MCF 10A (cell line): ENCODE measurements at regions not wholly inside any gene's neighbourhood (a gene's known extent, or its start where the extent isn't known, plus 50 kb on each side); places are given as distances from the start of the nearest gene placed in this dataset.

Experiments used
- BruUV-seq: library from RNA; stranded (reverse); fragments of 400-500 nt; replicated peaks from 2 replicates; lab custom pipeline; 2021; lab: Mats Ljungman, UMichigan
- CTCF ChIA-PET: fragments of 300-600 bp; sonication (Branson Sonifier 250); formaldehyde crosslinking; extraction: SDS; loops from one replicate; lab custom pipeline; 2021; ENCODE audit warnings: antibody characterized with exemption, inconsistent platforms; lab: Yijun Ruan, JAX
- POLR2A ChIA-PET: fragments of 300-600, 350-650 bp; sonication (Branson Sonifier 250); formaldehyde crosslinking; extraction: SDS; loops from one replicate; lab custom pipeline; 2020; ENCODE audit warnings: antibody characterized with exemption, inconsistent platforms; lab: Yijun Ruan, JAX
- DNase-seq: peaks from one replicate; pipeline ENCODE4 v3.0.0-alpha.2; 2018; ENCODE audit not compliant: unreplicated experiment
- H3K27ac Mint-ChIP-seq: one replicate; pipeline ENCODE4 v1.8.0; 2022; ENCODE audit warnings: mild to moderate bottlenecking, low read depth, mixed read lengths; ENCODE audit not compliant: unreplicated experiment
- H3K27me3 Mint-ChIP-seq: one replicate; pipeline ENCODE4 v1.8.0; 2022; ENCODE audit warnings: mixed read lengths; ENCODE audit not compliant: insufficient read depth, unreplicated experiment
- H3K36me3 Mint-ChIP-seq: one replicate; pipeline ENCODE4 v1.8.0; 2022; ENCODE audit warnings: mild to moderate bottlenecking, moderate library complexity, mixed read lengths; ENCODE audit not compliant: insufficient read depth, unreplicated experiment
- H3K4me1 Mint-ChIP-seq: one replicate; pipeline ENCODE4 v1.8.0; 2022; ENCODE audit warnings: mixed read lengths; ENCODE audit not compliant: insufficient read depth, unreplicated experiment
- H3K4me3 Mint-ChIP-seq: one replicate; pipeline ENCODE4 v1.8.0; 2022; ENCODE audit warnings: mild to moderate bottlenecking, moderate library complexity, mixed read lengths; ENCODE audit not compliant: unreplicated experiment
- H3K9me3 Mint-ChIP-seq: one replicate; pipeline ENCODE4 v1.8.0; 2022; ENCODE audit warnings: mixed read lengths; ENCODE audit not compliant: unreplicated experiment
- intact Hi-C: fragments of 100-400 bp; cut with micrococcal nuclease; formaldehyde crosslinking; loops from 2 replicates; pipeline ENCODE4 v1.14.1; 2022
- TF ChIP-seq, protein P1 (sequence below): fragments of 200-600 bp; IDR thresholded peaks from one replicate; pipeline ENCODE4 v1.8.0; 2022; ENCODE audit warnings: antibody characterized with exemption, mild to moderate bottlenecking; ENCODE audit not compliant: unreplicated experiment

DNA sequence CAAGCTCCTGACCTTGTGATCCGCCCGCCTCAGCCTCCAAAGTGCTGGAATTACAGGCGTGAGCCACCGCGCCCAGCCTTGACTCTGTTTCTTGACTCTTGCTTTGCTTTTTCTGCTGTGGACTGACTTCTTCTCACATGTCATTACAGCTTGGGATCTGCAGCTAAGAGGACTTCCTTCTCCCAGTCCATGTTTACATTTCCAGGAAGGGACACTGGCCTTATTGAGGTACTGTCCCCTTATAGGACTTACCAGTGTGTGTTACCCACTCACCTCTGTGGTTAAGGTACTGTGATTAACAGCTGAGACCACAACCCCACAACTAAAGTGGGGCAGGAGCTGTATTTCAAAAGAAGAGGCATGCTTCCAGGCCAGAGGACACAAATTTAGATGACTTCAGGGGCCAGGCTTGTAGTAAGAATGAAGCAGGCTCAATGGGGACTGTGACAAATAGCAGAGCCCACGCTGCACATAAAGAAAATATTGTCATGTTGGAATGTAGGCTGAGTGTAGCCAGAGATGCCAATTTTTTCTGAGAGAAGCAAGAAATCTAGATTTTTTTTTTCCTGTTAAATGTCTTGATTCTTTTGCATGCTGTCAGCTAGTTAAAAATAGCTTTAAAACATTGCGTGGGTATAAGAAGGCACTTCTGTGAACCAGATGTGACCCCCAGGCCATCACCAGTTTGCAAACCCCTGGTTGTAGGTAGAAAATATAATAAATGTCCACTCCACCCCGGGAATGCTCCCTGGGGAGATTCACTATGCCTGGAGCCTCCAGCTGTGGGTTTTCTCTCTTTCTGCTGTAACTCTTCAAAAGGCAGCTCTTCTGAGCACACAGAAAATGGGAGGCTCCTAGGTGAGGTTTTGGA, 75.0 kb downstream of the PTPDC1 start:
- Mint-ChIP-seq H3K27ac (no peak overlapping the region), H3K4me1 (peaks cover 17% of the 10 kb centered on the region), H3K36me3 (no peaks in the 10 kb centered on the region), H3K9me3 (peaks cover 4% of the 10 kb centered on the region), H3K4me3 (no peak overlapping the region), H3K27me3 (no peaks in the 10 kb centered on the region)
- no peak for DNase-seq
- ChIA-PET CTCF (interaction anchor here (0.5 to 2.9 kb wide), 2 partner anchors 93 to 1214 kb away, joined by 3 to 9 read pairs; no protein-coding TSS in a partner anchor), POLR2A (interaction anchor here (0.9 to 9.4 kb wide), 5 partner anchors 9 to 62 kb away, joined by 3 to 196 read pairs (median 23); no protein-coding TSS in a partner anchor)
- no TSS peak for BruUV-seq
- intact Hi-C loops: no loop called here
- TF ChIP-seq, protein P1, sequence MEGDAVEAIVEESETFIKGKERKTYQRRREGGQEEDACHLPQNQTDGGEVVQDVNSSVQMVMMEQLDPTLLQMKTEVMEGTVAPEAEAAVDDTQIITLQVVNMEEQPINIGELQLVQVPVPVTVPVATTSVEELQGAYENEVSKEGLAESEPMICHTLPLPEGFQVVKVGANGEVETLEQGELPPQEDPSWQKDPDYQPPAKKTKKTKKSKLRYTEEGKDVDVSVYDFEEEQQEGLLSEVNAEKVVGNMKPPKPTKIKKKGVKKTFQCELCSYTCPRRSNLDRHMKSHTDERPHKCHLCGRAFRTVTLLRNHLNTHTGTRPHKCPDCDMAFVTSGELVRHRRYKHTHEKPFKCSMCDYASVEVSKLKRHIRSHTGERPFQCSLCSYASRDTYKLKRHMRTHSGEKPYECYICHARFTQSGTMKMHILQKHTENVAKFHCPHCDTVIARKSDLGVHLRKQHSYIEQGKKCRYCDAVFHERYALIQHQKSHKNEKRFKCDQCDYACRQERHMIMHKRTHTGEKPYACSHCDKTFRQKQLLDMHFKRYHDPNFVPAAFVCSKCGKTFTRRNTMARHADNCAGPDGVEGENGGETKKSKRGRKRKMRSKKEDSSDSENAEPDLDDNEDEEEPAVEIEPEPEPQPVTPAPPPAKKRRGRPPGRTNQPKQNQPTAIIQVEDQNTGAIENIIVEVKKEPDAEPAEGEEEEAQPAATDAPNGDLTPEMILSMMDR: no peak

DNA sequence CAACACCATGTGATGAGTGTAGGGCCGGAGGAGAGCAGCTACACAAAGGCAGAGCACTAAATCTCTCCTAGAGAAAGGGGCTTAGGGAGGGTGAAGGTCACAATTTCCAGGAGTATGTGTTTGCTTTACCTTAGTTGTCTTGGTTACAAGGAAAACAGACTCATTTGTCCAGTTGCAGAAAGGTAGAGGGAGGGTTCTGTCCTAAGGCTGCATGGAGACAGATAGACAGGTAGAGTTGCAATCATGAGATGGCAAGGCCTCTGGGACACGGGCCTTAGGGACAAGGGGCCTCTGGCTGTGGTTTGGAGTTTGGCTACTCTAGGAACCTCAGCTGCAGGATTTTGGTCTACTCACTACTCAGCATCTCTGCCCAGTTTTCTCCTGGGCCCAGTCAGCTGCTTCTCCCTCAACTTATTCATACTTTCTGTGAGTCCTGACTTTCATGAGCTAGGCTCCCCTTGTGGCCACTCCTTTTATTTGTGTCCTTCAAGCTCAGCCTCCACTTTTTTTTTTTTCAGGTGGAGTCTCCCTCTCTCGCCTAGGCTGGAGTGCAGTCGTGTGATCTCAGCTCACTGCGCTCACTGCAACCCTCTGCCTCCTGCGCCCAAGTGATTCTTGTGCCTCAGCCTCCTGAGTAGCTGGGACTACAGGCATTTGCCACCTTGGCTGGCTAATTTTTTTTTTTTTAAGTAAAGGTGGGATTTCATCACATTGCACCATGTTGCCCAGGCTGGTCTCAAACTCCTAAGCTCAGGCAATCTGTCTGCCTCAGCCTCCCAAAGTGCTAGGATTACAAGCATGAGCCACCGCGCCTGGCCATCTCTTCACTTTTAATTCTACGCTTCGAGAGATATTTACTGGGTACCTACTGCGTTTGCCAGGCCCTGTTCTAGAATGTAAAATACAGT, 76.6 kb downstream of the PTPDC1 start:
- Mint-ChIP-seq H3K4me1 (peaks cover 29% of the 10 kb centered on the region), H3K27ac (no peak overlapping the region), H3K36me3 (no peaks in the 10 kb centered on the region), H3K9me3 (no peaks in the 10 kb centered on the region), H3K27me3 (no peaks in the 10 kb centered on the region), H3K4me3 (no peak overlapping the region)
- intact Hi-C loops: no loop called here
- BruUV-seq: no TSS peak
- TF ChIP-seq, protein P1: no peak
- DNase-seq: no peak
- ChIA-PET CTCF (interaction anchor here (0.6 to 2.9 kb wide), 6 partner anchors 28 to 147 kb away, joined by 3 to 9 read pairs (median 4); no protein-coding TSS in a partner anchor), POLR2A (interaction anchor here (0.9 kb wide), 1 partner anchor 10 kb away, joined by 3 read pairs; no protein-coding TSS in a partner anchor)

DNA sequence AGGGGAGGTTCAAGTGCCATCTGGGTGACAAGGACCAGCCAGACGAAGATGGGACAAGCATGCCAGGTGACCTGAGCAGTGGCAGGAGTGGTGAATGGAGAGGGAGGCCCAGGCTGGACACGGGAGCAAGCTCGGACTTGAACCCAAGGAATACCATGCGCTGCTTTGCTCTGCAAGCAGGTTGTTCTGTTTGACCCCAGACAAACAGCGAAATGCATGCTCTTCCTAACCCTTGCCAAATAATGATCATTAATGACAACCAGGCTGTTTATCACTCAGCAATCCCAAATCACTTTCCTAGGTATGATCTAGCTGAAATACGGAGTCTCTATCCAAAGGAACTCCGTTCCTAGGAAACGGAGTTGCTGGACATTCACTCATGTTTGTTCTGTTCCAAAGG, 77.4 kb downstream of the PTPDC1 start:
- Mint-ChIP-seq H3K36me3 (peaks cover 1% of the 10 kb centered on the region), H3K27ac (no peak overlapping the region), H3K4me1 (peaks cover 26% of the 10 kb centered on the region), H3K9me3 (no peaks in the 10 kb centered on the region), H3K4me3 (no peak overlapping the region), H3K27me3 (no peaks in the 10 kb centered on the region)
- CTCF ChIA-PET: interaction anchor here (0.6 to 1.7 kb wide), 5 partner anchors 21 to 148 kb away, joined by 3 to 6 read pairs (median 4); no protein-coding TSS in a partner anchor
- intact Hi-C loops: no loop called here
- no peak for DNase-seq
- POLR2A ChIA-PET: interaction anchor here (0.5 to 1.0 kb wide), 2 partner anchors 23 to 27 kb away, joined by 3 read pairs; no protein-coding TSS in a partner anchor
- TF ChIP-seq, protein P1: no peak
- BruUV-seq: no TSS peak
